H1 (cell line): ENCODE measurements at regions not wholly inside any gene's neighbourhood (a gene's known extent, or its start where the extent isn't known, plus 50 kb on each side); places are given as distances from the start of the nearest gene placed in this dataset.

Experiments used
- CTCF ChIA-PET: fragments of 300-600 bp; sonication (Branson Sonifier 250); formaldehyde crosslinking; loops from one replicate; lab custom pipeline; 2021; ENCODE audit not compliant: partially characterized antibody; lab: Charles Lee
- POLR2A ChIA-PET: fragments of 300-600 bp; sonication (Branson Sonifier 250); formaldehyde crosslinking; loops from one replicate; lab custom pipeline; 2021; ENCODE audit warnings: inconsistent platforms; ENCODE audit not compliant: partially characterized antibody; lab: Charles Lee
- DNase-seq, 2 experiments: peaks; one replicate each; pipeline versions ENCODE4 v3.0.0 to v3.0.0-alpha.2; 2010 to 2022; ENCODE audit warnings: low spot score in 2 of 2, low read depth in 1 of 2, mixed read lengths in 1 of 2
- FAIRE-seq: peaks from 2 replicates; lab custom pipeline; 2011; peaks lifted over from hg19 to GRCh38; lab: Jason Lieb, UNC
- H2AFZ ChIP-seq: 2 replicates; pipeline ENCODE4 v1.8.1; 2012; ENCODE audit warnings: low read length, inconsistent platforms
- H2AK5ac ChIP-seq: 2 replicates; pipeline ENCODE4 v1.6.1; 2013; ENCODE audit warnings: low read depth, low read length
- H2BK120ac ChIP-seq: replicated peaks from 2 replicates; pipeline ENCODE3; 2013; ENCODE audit warnings: low read depth, low read length, inconsistent platforms
- H2BK12ac ChIP-seq: 2 replicates; pipeline ENCODE4 v1.6.1; 2013; ENCODE audit warnings: low read depth, low read length
- H2BK15ac ChIP-seq: 2 replicates; pipeline ENCODE4 v1.6.1; 2013; ENCODE audit warnings: low read length
- H2BK20ac ChIP-seq: 2 replicates; pipeline ENCODE4 v1.6.1; 2013; ENCODE audit warnings: low read length
- H2BK5ac ChIP-seq: 2 replicates; pipeline ENCODE4 v1.6.1; 2013; ENCODE audit warnings: low read depth, low read length
- H3K14ac ChIP-seq: 2 replicates; pipeline ENCODE4 v1.6.1; 2013; ENCODE audit warnings: inconsistent platforms; ENCODE audit not compliant: insufficient read length
- H3K18ac ChIP-seq: 2 replicates; pipeline ENCODE4 v1.6.1; 2013; ENCODE audit warnings: low read length; ENCODE audit errors: extremely low read depth
- H3K23ac ChIP-seq: 2 replicates; pipeline ENCODE4 v1.6.1; 2013; ENCODE audit warnings: inconsistent platforms; ENCODE audit not compliant: insufficient read length
- H3K23me2 ChIP-seq: 2 replicates; pipeline ENCODE4 v1.6.1; 2013; ENCODE audit warnings: low read depth, low read length
- H3K27ac ChIP-seq: 2 replicates; pipeline ENCODE4 v1.6.1; 2011; ENCODE audit warnings: low read depth, low read length, inconsistent platforms
- H3K27me3 ChIP-seq, 4 experiments: replicated peaks in 1 of 4; 1 replicate in 1 of 4; 2 replicates in 3 of 4; pipeline versions ENCODE4 v1.6.1 to v1.8.1; 2011 to 2013; ENCODE audit warnings: low read length in 3 of 4, mild to moderate bottlenecking in 3 of 4, inconsistent platforms in 2 of 4, mixed read lengths in 2 of 4, moderate library complexity in 1 of 4; ENCODE audit not compliant: control insufficient read depth in 3 of 4, insufficient read depth in 3 of 4; ENCODE audit errors: extremely low read depth in 1 of 4
- H3K36me3 ChIP-seq, 4 experiments: 2 replicates each; pipeline versions ENCODE4 v1.6.1 to v1.8.1; 2011 to 2013; ENCODE audit warnings: mild to moderate bottlenecking in 4 of 4, low read length in 3 of 4, moderate library complexity in 2 of 4, control low read depth in 1 of 4, inconsistent platforms in 1 of 4; ENCODE audit not compliant: insufficient read depth in 4 of 4, control insufficient read depth in 2 of 4
- H3K4ac ChIP-seq: replicated peaks from 2 replicates; pipeline ENCODE3; 2013; ENCODE audit warnings: low read length, low read depth, mixed read lengths, inconsistent platforms; ENCODE audit not compliant: insufficient read length
- H3K4me1 ChIP-seq, 4 experiments: replicated peaks in 1 of 4; 1 replicate in 1 of 4; 2 replicates in 3 of 4; pipeline versions ENCODE4 v1.6.1 to v1.8.1; 2011 to 2013; ENCODE audit warnings: low read length in 3 of 4, inconsistent platforms in 2 of 4, mixed read lengths in 1 of 4; ENCODE audit not compliant: insufficient read depth in 4 of 4, control insufficient read depth in 3 of 4
- H3K4me2 ChIP-seq, 2 experiments: 2 replicates each; pipeline versions ENCODE4 v1.6.1 to v1.8.1; 2011 to 2013; ENCODE audit warnings: low read depth in 2 of 2, low read length in 2 of 2, control low read depth in 1 of 2, inconsistent platforms in 1 of 2, mild to moderate bottlenecking in 1 of 2; ENCODE audit not compliant: insufficient read depth in 1 of 2
- H3K4me3 ChIP-seq, 4 experiments: fragments of 200-600, 300-600 bp in 1 of 4; sonication (generic), shearing (Covaris generic), sonication (Bioruptor Twin) in 1 of 4; 2 replicates each; pipeline versions ENCODE4 v1.5.1 to v1.8.1; 2011 to 2016; ENCODE audit warnings: low read length in 4 of 4, low read depth in 3 of 4, control low read depth in 2 of 4, inconsistent platforms in 2 of 4, mild to moderate bottlenecking in 2 of 4, mixed read lengths in 1 of 4, moderate library complexity in 1 of 4; ENCODE audit not compliant: insufficient read depth in 2 of 4; ENCODE audit errors: extremely low read depth in 1 of 4
- H3K56ac ChIP-seq: replicated peaks from 2 replicates; pipeline ENCODE3; 2013; ENCODE audit warnings: low read depth, mild to moderate bottlenecking, mixed read lengths, low read length, inconsistent platforms; ENCODE audit not compliant: insufficient read length
- H3K79me1 ChIP-seq: 2 replicates; pipeline ENCODE4 v1.6.1; 2013; ENCODE audit warnings: low read depth, low read length, control low read depth
- H3K79me2 ChIP-seq, 2 experiments: 2 replicates each; pipeline versions ENCODE4 v1.6.1 to v1.8.1; 2012 to 2013; ENCODE audit warnings: low read length in 2 of 2, mild to moderate bottlenecking in 2 of 2, inconsistent platforms in 1 of 2; ENCODE audit not compliant: insufficient read depth in 2 of 2, control insufficient read depth in 1 of 2
- H3K9ac ChIP-seq, 4 experiments: replicated peaks in 1 of 4; 1 replicate in 1 of 4; 2 replicates in 3 of 4; pipeline versions ENCODE4 v1.6.1 to v1.8.1; 2011 to 2013; ENCODE audit warnings: low read depth in 3 of 4, low read length in 3 of 4, control low read depth in 2 of 4, mild to moderate bottlenecking in 2 of 4, moderate library complexity in 2 of 4, inconsistent platforms in 1 of 4; ENCODE audit errors: extremely low read depth in 1 of 4
- H3K9me3 ChIP-seq, 2 experiments: 2 replicates each; pipeline versions ENCODE4 v1.6.1 to v1.8.1; 2012 to 2013; ENCODE audit warnings: mild to moderate bottlenecking in 2 of 2, moderate library complexity in 2 of 2, control low read depth in 1 of 2, inconsistent platforms in 1 of 2, low read depth in 1 of 2, low read length in 1 of 2, mixed read lengths in 1 of 2; ENCODE audit not compliant: insufficient read depth in 2 of 2
- H4K20me1 ChIP-seq, 2 experiments: replicated peaks in 1 of 2; 2 replicates each; pipeline versions ENCODE3 to v1.8.1; 2011 to 2013; ENCODE audit warnings: inconsistent platforms in 2 of 2, low read length in 2 of 2, mild to moderate bottlenecking in 1 of 2; ENCODE audit not compliant: insufficient read depth in 2 of 2, control insufficient read depth in 1 of 2
- H4K5ac ChIP-seq: 2 replicates; pipeline ENCODE4 v1.6.1; 2013; ENCODE audit warnings: low read length, low read depth, mixed read lengths, inconsistent platforms; ENCODE audit not compliant: insufficient read length
- H4K8ac ChIP-seq: 2 replicates; pipeline ENCODE4 v1.8.0; 2013; ENCODE audit warnings: mild to moderate bottlenecking, moderate library complexity, low read length, inconsistent platforms; ENCODE audit not compliant: insufficient read depth; ENCODE audit errors: extremely low read depth
- H4K91ac ChIP-seq: replicated peaks from 2 replicates; pipeline ENCODE3; 2013; ENCODE audit warnings: low read length, mixed read lengths, inconsistent platforms; ENCODE audit not compliant: insufficient read length
- ATF3 ChIP-seq: IDR thresholded peaks from 2 replicates; pipeline ENCODE4 v1.6.1; 2011; ENCODE audit warnings: low read depth, mild to moderate bottlenecking, low read length; ENCODE audit not compliant: insufficient read depth
- EGR1 ChIP-seq: IDR thresholded peaks from 2 replicates; pipeline ENCODE4 v1.6.1; 2011; ENCODE audit warnings: low read depth, low read length, borderline replicate concordance
- KDM5A ChIP-seq: fragments of 200-600 bp; IDR thresholded peaks from 2 replicates; pipeline ENCODE4 v1.7.1; 2012; ENCODE audit warnings: mild to moderate bottlenecking, low read length, inconsistent platforms, mixed read lengths
- POLR2A ChIP-seq, 2 experiments: IDR thresholded peaks; 1 replicate in 1 of 2; 2 replicates in 1 of 2; pipeline ENCODE4 v1.6.1; 2011; ENCODE audit warnings: low read depth in 2 of 2, low read length in 2 of 2, mild to moderate bottlenecking in 2 of 2; ENCODE audit errors: control extremely low read depth in 1 of 2
- POLR2AphosphoS5 ChIP-seq: IDR thresholded peaks from 2 replicates; pipeline ENCODE4 v1.6.1; 2011; ENCODE audit warnings: low read depth, low read length
- YY1 ChIP-seq: IDR thresholded peaks from 2 replicates; pipeline ENCODE4 v1.6.1; 2011; ENCODE audit warnings: low read depth, mild to moderate bottlenecking, low read length
- WGBS, 2 experiments: shearing (Covaris generic) in 1 of 2; methylation state at CpG; one replicate each; pipeline versions ENCODE4 v1.1.6 to v1.1.7; 2013 to 2015; ENCODE audit warnings: low lambda C conversion rate in 2 of 2, mixed read lengths in 2 of 2, inconsistent platforms in 1 of 2, low coverage in 1 of 2, missing lambda C conversion rate in 1 of 2; ENCODE audit not compliant: insufficient replicate concordance in 2 of 2, insufficient coverage in 1 of 2, insufficient read length in 1 of 2; ENCODE audit errors: extremely low coverage in 1 of 2, missing lambda C conversion rate in 1 of 2; 5-methylcytosine and 5-hydroxymethylcytosine counted together

- ChIA-PET CTCF (interaction anchor here (1.0 to 3.2 kb wide), 4 partner anchors 9 to 94 kb away, joined by 3 to 24 read pairs (median 4); no protein-coding TSS in a partner anchor), POLR2A (no interaction called here)
- no peak overlapping the region for H3K23ac ChIP-seq
- no peak overlapping the region for H2BK12ac ChIP-seq
- H3K9me3 ChIP-seq, result no peaks in the 10 kb centered on the region
- H3K27me3 ChIP-seq, result no peaks in the 10 kb centered on the region
- no peak overlapping the region for H3K56ac ChIP-seq
- no peak overlapping the region for H4K91ac ChIP-seq
- no peak overlapping the region for H3K27ac ChIP-seq
- no peak overlapping the region for H4K5ac ChIP-seq
- no peak overlapping the region for H3K4me3 ChIP-seq
- H2AK5ac ChIP-seq, result no peak overlapping the region
- H3K4me2 ChIP-seq, result no peak overlapping the region
- H3K79me1 ChIP-seq, result no peaks in the 10 kb centered on the region
- no peak overlapping the region for H4K8ac ChIP-seq
- no peak overlapping the region for H2BK5ac ChIP-seq
- H2BK15ac ChIP-seq, result no peak overlapping the region
- H3K9ac ChIP-seq, result no peak overlapping the region
- H3K79me2 ChIP-seq, result no peaks in the 10 kb centered on the region
- H2BK120ac ChIP-seq, result no peak overlapping the region
- no peak overlapping the region for H2BK20ac ChIP-seq
- no peak overlapping the region for H2AFZ ChIP-seq
- DNase-seq (no peak), FAIRE-seq (no peak)
- no peaks in the 10 kb centered on the region for H3K23me2 ChIP-seq
- no peak overlapping the region for H3K14ac ChIP-seq
- H3K36me3 ChIP-seq, result no peaks in the 10 kb centered on the region
- WGBS, 2 experiments, result 85% methylated on average over 7 of the region's 10 CpGs; no CpG with 5 or more reads in 1 of the 2 experiments
- no peak overlapping the region for H3K18ac ChIP-seq
- no peak for TF ChIP-seq POLR2A (IDR thresholded peaks at IDR 0.05; ENCODE audit: control extremely low read depth in 1 of 2, low read depth in 2 of 2, low read length in 2 of 2)
- no peak for TF ChIP-seq EGR1
- TF ChIP-seq KDM5A, result no peak
- no peak for TF ChIP-seq POLR2AphosphoS5
- TF ChIP-seq ATF3, result no peak
- no peak for TF ChIP-seq YY1
- no peaks in the 10 kb centered on the region for H4K20me1 ChIP-seq
- H3K4ac ChIP-seq, result no peak overlapping the region
- H3K4me1 ChIP-seq, result no peaks in the 10 kb centered on the region
These were observed 95.9 kb upstream of the PRR20G start for GRCh38 chr3:127383656-127384179.
